ENCODE measurements at regions not wholly inside any gene's neighbourhood (a gene's known extent, or its start where the extent isn't known, plus 50 kb on each side); places are given as distances from the start of the nearest gene placed in this dataset.

- Mint-ChIP-seq H3K36me3 (ENCODE audit: insufficient read depth, unreplicated experiment) (no peaks in the 10 kb centered on the region), H3K4me1 (ENCODE audit: insufficient read depth, unreplicated experiment) (peaks cover 9% of the 10 kb centered on the region), H3K4me3 (ENCODE audit: unreplicated experiment) (no peak overlapping the region), H3K27me3 (ENCODE audit: insufficient read depth, unreplicated experiment) (no peaks in the 10 kb centered on the region), H3K9me3 (ENCODE audit: unreplicated experiment) (no peaks in the 10 kb centered on the region), H3K27ac (ENCODE audit: low read depth, unreplicated experiment) (no peak overlapping the region)
- DNase-seq (ENCODE audit: unreplicated experiment) = no peak
- TF ChIP-seq CTCF (IDR thresholded peaks at IDR 0.05; ENCODE audit: unreplicated experiment) = no peak
- ChIA-PET CTCF (no interaction called here), POLR2A (interaction anchor here (0.5 kb wide), 1 partner anchor 266 kb away, joined by 3 read pairs; no protein-coding TSS in a partner anchor)
- intact Hi-C loops (cut with micrococcal nuclease) = no loop called here
- no TSS peak for BruUV-seq (replicated peaks)
These were observed 196.7 kb upstream of the ADRA1D start for GRCh38 chr20:4445784-4446183.

GRCh38 chr20:4445331-4445730, 196.2 kb upstream of the ADRA1D start:
- CTCF ChIA-PET = no interaction called here
- no TSS peak for BruUV-seq (replicated peaks)
- no peak for TF ChIP-seq CTCF (IDR thresholded peaks at IDR 0.05; ENCODE audit: unreplicated experiment)
- POLR2A ChIA-PET = no interaction called here
- peaks cover 5% of the 10 kb centered on the region for H3K4me1 Mint-ChIP-seq (ENCODE audit: insufficient read depth, unreplicated experiment)
- H3K27me3 Mint-ChIP-seq (ENCODE audit: insufficient read depth, unreplicated experiment) = no peaks in the 10 kb centered on the region
- DNase-seq (ENCODE audit: unreplicated experiment) = no peak
- no peaks in the 10 kb centered on the region for H3K36me3 Mint-ChIP-seq (ENCODE audit: insufficient read depth, unreplicated experiment)
- H3K4me3 Mint-ChIP-seq (ENCODE audit: unreplicated experiment) = no peak overlapping the region
- intact Hi-C loops (cut with micrococcal nuclease) = no loop called here
- no peak overlapping the region for H3K27ac Mint-ChIP-seq (ENCODE audit: low read depth, unreplicated experiment)
- H3K9me3 Mint-ChIP-seq (ENCODE audit: unreplicated experiment) = no peaks in the 10 kb centered on the region

- H3K36me3 Mint-ChIP-seq (ENCODE audit: insufficient read depth, unreplicated experiment) = no peaks in the 10 kb centered on the region
- peak; percentile 27 for DNase-seq (ENCODE audit: unreplicated experiment)
- ChIA-PET POLR2A (interaction anchor here (0.6 to 0.7 kb wide), 2 partner anchors 146 to 187 kb away, joined by 3 read pairs; no protein-coding TSS in a partner anchor), CTCF (no interaction called here)
- no peaks in the 10 kb centered on the region for H3K9me3 Mint-ChIP-seq (ENCODE audit: unreplicated experiment)
- no peak for TF ChIP-seq CTCF (IDR thresholded peaks at IDR 0.05; ENCODE audit: unreplicated experiment)
- no peak overlapping the region for H3K4me3 Mint-ChIP-seq (ENCODE audit: unreplicated experiment)
- intact Hi-C loops (cut with micrococcal nuclease) = no loop called here
- no peak overlapping the region for H3K27ac Mint-ChIP-seq (ENCODE audit: low read depth, unreplicated experiment)
- BruUV-seq (replicated peaks) = no TSS peak
- H3K27me3 Mint-ChIP-seq (ENCODE audit: insufficient read depth, unreplicated experiment) = no peaks in the 10 kb centered on the region
- H3K4me1 Mint-ChIP-seq (ENCODE audit: insufficient read depth, unreplicated experiment) = no peaks in the 10 kb centered on the region
These were observed 195.3 kb upstream of the ADRA1D start for GRCh38 chr20:4444404-4444803.

- peak; percentile 47 for DNase-seq (ENCODE audit: unreplicated experiment)
- H3K9me3 Mint-ChIP-seq (ENCODE audit: unreplicated experiment) = no peaks in the 10 kb centered on the region
- CTCF ChIA-PET = no interaction called here
- no peaks in the 10 kb centered on the region for H3K36me3 Mint-ChIP-seq (ENCODE audit: insufficient read depth, unreplicated experiment)
- no peak overlapping the region for H3K27ac Mint-ChIP-seq (ENCODE audit: low read depth, unreplicated experiment)
- POLR2A ChIA-PET = interaction anchor here (1.0 kb wide), 1 partner anchor 36 kb away, joined by 3 read pairs; no protein-coding TSS in a partner anchor
- intact Hi-C loops (cut with micrococcal nuclease) = no loop called here
- H3K27me3 Mint-ChIP-seq (ENCODE audit: insufficient read depth, unreplicated experiment) = no peaks in the 10 kb centered on the region
- no peaks in the 10 kb centered on the region for H3K4me1 Mint-ChIP-seq (ENCODE audit: insufficient read depth, unreplicated experiment)
- H3K4me3 Mint-ChIP-seq (ENCODE audit: unreplicated experiment) = no peak overlapping the region
- no TSS peak for BruUV-seq (replicated peaks)
- TF ChIP-seq CTCF (IDR thresholded peaks at IDR 0.05; ENCODE audit: unreplicated experiment) = no peak
These were observed 193.9 kb upstream of the ADRA1D start for GRCh38 chr20:4443016-4443415.

All from MCF 10A (cell line).